ENCODE measurements at regions not wholly inside any gene's neighbourhood (a gene's known extent, or its start where the extent isn't known, plus 50 kb on each side); places are given as distances from the start of the nearest gene placed in this dataset.

GRCh38 chr3:193882091-193882490 lies 253.9 kb upstream of the HES1 start:
- no peak for ATAC-seq (ENCODE audit: low FRiP score)
- no peak for TF ChIP-seq CTCF (IDR thresholded peaks at IDR 0.05)

GRCh38 chr3:193883551-193883950 lies 252.4 kb upstream of the HES1 start:
- ATAC-seq (ENCODE audit: low FRiP score) (no peak), DNase-seq (ENCODE audit: low spot score) (no peak)
- no peak for TF ChIP-seq CTCF (IDR thresholded peaks at IDR 0.05)

More at GRCh38 chr3:193882091-193882490, 253.9 kb upstream of the HES1 start:
- DNase-seq (ENCODE audit: low spot score), result no peak

- ATAC-seq (ENCODE audit: low FRiP score), result no peak
- no peak for DNase-seq (ENCODE audit: low spot score)
- TF ChIP-seq CTCF (IDR thresholded peaks at IDR 0.05), result no peak
These were observed 251.9 kb upstream of the HES1 start for GRCh38 chr3:193884027-193884426.

- ATAC-seq (ENCODE audit: low FRiP score) (no peak), DNase-seq (ENCODE audit: low spot score) (no peak)
- no peak for TF ChIP-seq CTCF (IDR thresholded peaks at IDR 0.05)
These were observed 251.3 kb upstream of the HES1 start for GRCh38 chr3:193884652-193885051.

GRCh38 chr3:193885832-193886231 lies 250.1 kb upstream of the HES1 start:
- ATAC-seq (ENCODE audit: low FRiP score) (no peak), DNase-seq (ENCODE audit: low spot score) (no peak)

GRCh38 chr3:193890016-193890897 lies 245.7 kb upstream of the HES1 start:
- ATAC-seq (ENCODE audit: low FRiP score), result no peak
- DNase-seq (ENCODE audit: low spot score), result no peak
- TF ChIP-seq CTCF (IDR thresholded peaks at IDR 0.05), result no peak

More at GRCh38 chr3:193885832-193886231, 250.1 kb upstream of the HES1 start:
- TF ChIP-seq CTCF (IDR thresholded peaks at IDR 0.05), result no peak
